Activated CD4-positive, alpha-beta T cell treated with anti-CD3 and anti-CD28 coated beads, Interleukin-2, amount 10 ng/mL, durations not matched to agents 24 days and 14 days (primary cell): ENCODE measurements at regions not wholly inside any gene's neighbourhood (a gene's known extent, or its start where the extent isn't known, plus 50 kb on each side); places are given as distances from the start of the nearest gene placed in this dataset.
"Not testable (repeated sequence)": the region's sequence is repeated elsewhere in the genome, so short reads cannot be mapped to it uniquely, and the experiment has no call there.

Experiments used
- DNase-seq: peaks from one replicate; pipeline ENCODE4 v3.0.0; 2022
- H3K27ac Mint-ChIP-seq: one replicate; pipeline ENCODE4 v1.8.0; 2022; ENCODE audit warnings: mild to moderate bottlenecking, mixed read lengths
- H3K27me3 Mint-ChIP-seq: one replicate; pipeline ENCODE4 v1.8.0; 2022; ENCODE audit warnings: mixed read lengths
- H3K36me3 Mint-ChIP-seq: one replicate; pipeline ENCODE4 v1.8.0; 2022; ENCODE audit warnings: low read depth, mild to moderate bottlenecking, mixed read lengths
- H3K4me1 Mint-ChIP-seq: one replicate; pipeline ENCODE4 v1.8.0; 2021; ENCODE audit warnings: mixed read lengths
- H3K4me3 Mint-ChIP-seq: one replicate; pipeline ENCODE4 v1.8.0; 2022; ENCODE audit warnings: mild to moderate bottlenecking, moderate library complexity, mixed read lengths
- H3K9me3 Mint-ChIP-seq: one replicate; pipeline ENCODE4 v1.8.0; 2021; ENCODE audit warnings: mixed read lengths
- intact Hi-C: fragments of 100-400 bp; cut with micrococcal nuclease; formaldehyde crosslinking; loops from one replicate; pipeline ENCODE4 v1.15.1; 2023

DNA sequence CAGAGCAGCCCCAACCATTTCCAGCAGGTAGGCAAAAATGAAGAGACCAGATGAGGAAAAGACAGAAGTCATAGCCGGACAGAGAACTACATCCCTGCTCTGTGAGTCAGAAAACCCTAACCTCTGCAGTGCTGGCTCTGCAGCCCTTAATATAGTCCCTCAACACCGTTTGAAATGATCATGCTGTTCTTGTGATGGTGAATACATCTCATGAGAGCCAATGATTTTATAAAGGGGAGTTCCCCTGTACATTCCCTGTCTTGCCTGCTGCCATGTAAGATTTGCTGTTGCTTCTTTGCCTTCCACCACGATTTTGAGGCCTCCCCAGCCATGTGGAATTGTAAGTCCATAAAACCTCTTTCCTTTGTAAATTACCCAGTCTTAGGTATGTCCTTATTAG, 216.8 kb upstream of the RFX3 start:
- peaks cover 12% of the 10 kb centered on the region for H3K4me1 Mint-ChIP-seq
- no peaks in the 10 kb centered on the region for H3K36me3 Mint-ChIP-seq
- H3K9me3 Mint-ChIP-seq = no peaks in the 10 kb centered on the region
- no peak overlapping the region for H3K27ac Mint-ChIP-seq
- DNase-seq = no peak
- intact Hi-C loops = loop anchor here (10.0 kb wide), 1 partner anchor 358 kb away; no protein-coding TSS in a partner anchor
- no peak overlapping the region for H3K4me3 Mint-ChIP-seq
- H3K27me3 Mint-ChIP-seq = no peaks in the 10 kb centered on the region

DNA sequence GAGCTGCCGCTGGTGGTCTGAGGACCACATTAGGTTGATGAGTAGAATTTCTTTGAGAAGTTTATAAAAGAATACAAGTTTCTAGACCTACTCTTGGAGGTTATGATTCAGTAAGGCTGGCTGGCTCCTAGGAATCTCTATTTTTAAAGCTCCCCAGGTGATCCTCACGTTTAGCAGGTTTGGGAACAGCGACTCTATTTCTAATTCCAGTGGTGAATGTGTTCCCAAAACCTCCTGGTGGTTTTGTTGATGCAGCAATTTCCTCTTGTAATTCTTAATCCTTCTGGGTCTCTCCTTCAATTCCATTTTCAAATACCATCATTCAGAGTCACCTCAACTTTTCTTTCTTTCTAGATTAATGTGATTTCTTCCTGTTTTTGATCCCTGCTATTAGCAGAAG, 215.9 kb upstream of the RFX3 start:
- Mint-ChIP-seq H3K9me3 (no peaks in the 10 kb centered on the region), H3K4me1 (peaks cover 9% of the 10 kb centered on the region), H3K4me3 (no peak overlapping the region), H3K27ac (no peak overlapping the region), H3K36me3 (no peaks in the 10 kb centered on the region), H3K27me3 (no peaks in the 10 kb centered on the region)
- no peak for DNase-seq
- intact Hi-C loops = loop anchor here (10.0 kb wide), 1 partner anchor 357 kb away; no protein-coding TSS in a partner anchor

DNA sequence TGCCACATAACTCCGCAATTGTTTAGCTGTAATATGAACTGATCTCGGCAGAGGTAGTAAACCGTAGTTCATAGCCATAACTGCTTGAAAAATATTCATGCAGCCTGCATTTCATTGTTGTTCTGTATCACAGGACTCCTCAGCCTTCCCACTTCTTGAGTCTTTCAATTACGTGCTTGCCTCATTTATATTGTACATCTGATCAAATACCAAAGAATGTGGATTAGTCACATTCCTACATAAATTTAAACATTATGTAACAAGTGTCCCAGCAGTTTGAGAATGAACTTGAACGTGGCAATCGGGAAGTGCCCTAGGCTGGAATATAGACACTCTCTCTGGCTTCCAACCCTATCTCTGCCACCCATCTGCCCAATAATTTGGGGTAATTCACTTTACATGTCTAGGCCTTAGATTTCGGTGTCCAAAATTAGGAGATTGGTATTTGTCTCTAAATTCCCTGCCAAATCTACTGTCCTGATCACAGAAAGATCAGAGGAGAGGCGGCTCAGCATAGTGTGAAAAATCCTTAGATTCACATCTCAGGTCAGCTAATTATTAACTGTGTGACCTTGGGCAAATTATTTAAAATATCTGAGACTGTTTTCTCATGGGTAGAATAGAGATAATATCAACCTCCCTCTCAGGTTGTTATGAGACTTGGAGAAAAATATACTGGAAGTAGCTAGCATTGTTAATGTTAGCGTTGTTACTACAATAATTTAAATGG, 215.1 kb upstream of the RFX3 start:
- intact Hi-C loops = loop anchor here (10.0 kb wide), 1 partner anchor 356 kb away; no protein-coding TSS in a partner anchor
- Mint-ChIP-seq H3K36me3 (no peaks in the 10 kb centered on the region), H3K27me3 (no peaks in the 10 kb centered on the region), H3K27ac (no peak overlapping the region), H3K4me1 (peaks cover 2% of the 10 kb centered on the region), H3K4me3 (no peak overlapping the region), H3K9me3 (no peaks in the 10 kb centered on the region)
- DNase-seq = no peak

DNA sequence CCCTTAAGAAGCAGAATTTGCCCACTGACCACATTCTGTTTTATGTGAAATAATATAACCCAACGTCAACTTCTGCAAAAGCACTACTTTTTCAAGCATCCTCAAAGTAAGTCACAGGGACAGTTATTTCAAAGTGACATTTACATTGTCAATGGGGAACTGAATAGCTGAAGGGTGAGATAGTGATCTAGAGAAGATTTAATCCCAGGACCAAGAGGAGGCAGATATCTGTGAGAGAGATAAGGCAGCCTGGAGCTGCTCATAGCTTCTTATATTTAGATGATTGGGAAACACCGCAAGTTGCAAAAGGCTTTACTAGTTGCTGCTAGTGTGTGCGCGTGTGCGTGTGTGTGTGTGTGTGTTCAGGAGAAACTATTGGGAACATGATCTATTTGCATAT, 210.4 kb upstream of the RFX3 start:
- Mint-ChIP-seq H3K27me3 (no peaks in the 10 kb centered on the region), H3K9me3 (no peaks in the 10 kb centered on the region), H3K36me3 (no peaks in the 10 kb centered on the region), H3K4me1 (peaks cover 7% of the 10 kb centered on the region), H3K4me3 (no peak overlapping the region), H3K27ac (no peak overlapping the region)
- no peak for DNase-seq
- intact Hi-C loops = loop anchor here (10.0 kb wide), 1 partner anchor 289 kb away; no protein-coding TSS in a partner anchor

DNA sequence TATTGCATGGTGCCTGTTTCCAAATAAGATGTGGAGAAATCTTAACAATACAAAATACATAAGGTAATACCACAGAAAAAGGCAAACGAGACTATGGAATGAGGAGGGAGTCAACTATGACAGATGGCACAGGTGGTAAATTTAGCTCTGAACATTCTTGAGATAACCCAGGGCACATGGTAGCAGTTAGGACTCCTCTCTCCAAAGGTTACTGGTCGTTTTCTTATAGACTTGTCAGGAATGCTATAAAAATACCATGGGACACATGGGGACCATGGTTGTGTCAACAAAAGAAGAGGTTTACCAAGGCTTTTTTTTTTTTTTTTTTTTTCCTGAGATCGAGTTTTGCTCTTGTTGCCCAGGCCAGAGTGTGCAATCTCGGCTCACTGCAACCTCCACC, 209.4 kb upstream of the RFX3 start:
- Mint-ChIP-seq H3K27ac (no peak overlapping the region), H3K4me3 (no peak overlapping the region), H3K9me3 (no peaks in the 10 kb centered on the region), H3K27me3 (no peaks in the 10 kb centered on the region), H3K4me1 (peaks cover 11% of the 10 kb centered on the region), H3K36me3 (no peaks in the 10 kb centered on the region)
- intact Hi-C loops = loop anchor here (10.0 kb wide), 1 partner anchor 290 kb away; no protein-coding TSS in a partner anchor
- DNase-seq = no peak

DNA sequence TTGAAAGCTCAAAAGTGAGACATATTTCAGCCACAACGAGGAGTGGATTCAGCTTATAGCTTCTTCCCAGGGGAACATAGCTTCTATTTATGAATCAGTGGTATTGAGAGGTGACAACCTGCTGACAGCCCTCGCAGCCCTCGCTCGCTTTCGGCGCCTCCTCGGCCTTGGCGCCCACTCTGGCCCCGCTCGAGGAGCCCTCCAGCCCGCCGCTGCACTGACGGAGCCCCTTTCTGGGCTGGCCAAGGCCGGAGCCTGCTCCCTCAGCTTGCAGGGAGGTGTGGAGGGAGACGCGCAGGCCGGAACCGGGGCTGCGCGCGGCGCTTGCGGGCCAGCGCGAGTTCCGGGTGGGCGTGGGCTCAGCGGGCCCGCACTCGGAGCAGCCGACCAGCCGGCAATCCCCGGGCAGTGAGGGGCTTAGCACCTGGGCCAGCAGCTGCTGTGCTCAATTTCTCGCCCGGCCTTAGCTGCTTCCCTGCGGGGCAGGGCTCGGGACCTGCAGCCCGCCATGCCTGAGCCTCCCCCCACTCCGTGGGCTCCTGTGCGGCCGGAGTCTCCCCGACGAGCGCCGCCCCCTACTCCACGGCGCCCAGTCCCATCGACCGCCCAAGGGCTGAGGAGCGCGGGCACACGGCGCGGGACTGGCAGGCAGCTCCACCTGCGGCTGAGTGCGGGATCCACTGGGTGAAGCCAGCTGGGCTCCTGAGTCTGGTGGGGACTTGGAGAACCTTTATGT, 207.9 kb upstream of the RFX3 start:
- intact Hi-C loops = loop anchor here (5.0 to 10.0 kb wide), 3 partner anchors 266 to 564 kb away; no protein-coding TSS in a partner anchor

DNA sequence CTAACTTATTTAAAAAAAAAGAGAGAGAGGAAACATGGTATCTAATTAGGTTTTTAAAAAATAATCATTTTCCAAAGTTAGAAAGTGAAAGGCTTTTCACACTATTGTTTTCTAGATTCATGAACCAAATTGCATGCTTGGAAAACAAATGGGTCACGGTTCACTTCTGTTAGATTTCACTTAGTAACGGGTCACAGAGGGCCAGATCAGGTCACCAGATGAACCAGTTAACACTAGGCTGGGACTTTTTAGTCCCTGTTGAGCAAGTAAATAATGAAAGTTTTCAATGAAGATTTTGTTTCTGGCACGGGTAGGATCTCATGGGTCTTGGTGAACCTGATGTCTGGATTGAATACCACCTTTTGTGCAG, 207.2 kb upstream of the RFX3 start:
- H3K9me3 Mint-ChIP-seq = no peaks in the 10 kb centered on the region
- no peaks in the 10 kb centered on the region for H3K36me3 Mint-ChIP-seq
- peaks cover 11% of the 10 kb centered on the region for H3K4me1 Mint-ChIP-seq
- intact Hi-C loops = loop anchor here (5.0 to 10.0 kb wide), 3 partner anchors 266 to 564 kb away; no protein-coding TSS in a partner anchor
- DNase-seq = no peak
- no peaks in the 10 kb centered on the region for H3K27me3 Mint-ChIP-seq
- H3K4me3 Mint-ChIP-seq = no peak overlapping the region
- no peak overlapping the region for H3K27ac Mint-ChIP-seq

More for the DNA sequence above, 207.9 kb upstream of the RFX3 start:
- not testable (repeated sequence) for H3K27ac Mint-ChIP-seq, H3K9me3 Mint-ChIP-seq, H3K4me3 Mint-ChIP-seq, H3K36me3 Mint-ChIP-seq, H3K27me3 Mint-ChIP-seq
- peak; percentile 49 for DNase-seq
- H3K4me1 Mint-ChIP-seq = peaks cover 11% of the 10 kb centered on the region

DNA sequence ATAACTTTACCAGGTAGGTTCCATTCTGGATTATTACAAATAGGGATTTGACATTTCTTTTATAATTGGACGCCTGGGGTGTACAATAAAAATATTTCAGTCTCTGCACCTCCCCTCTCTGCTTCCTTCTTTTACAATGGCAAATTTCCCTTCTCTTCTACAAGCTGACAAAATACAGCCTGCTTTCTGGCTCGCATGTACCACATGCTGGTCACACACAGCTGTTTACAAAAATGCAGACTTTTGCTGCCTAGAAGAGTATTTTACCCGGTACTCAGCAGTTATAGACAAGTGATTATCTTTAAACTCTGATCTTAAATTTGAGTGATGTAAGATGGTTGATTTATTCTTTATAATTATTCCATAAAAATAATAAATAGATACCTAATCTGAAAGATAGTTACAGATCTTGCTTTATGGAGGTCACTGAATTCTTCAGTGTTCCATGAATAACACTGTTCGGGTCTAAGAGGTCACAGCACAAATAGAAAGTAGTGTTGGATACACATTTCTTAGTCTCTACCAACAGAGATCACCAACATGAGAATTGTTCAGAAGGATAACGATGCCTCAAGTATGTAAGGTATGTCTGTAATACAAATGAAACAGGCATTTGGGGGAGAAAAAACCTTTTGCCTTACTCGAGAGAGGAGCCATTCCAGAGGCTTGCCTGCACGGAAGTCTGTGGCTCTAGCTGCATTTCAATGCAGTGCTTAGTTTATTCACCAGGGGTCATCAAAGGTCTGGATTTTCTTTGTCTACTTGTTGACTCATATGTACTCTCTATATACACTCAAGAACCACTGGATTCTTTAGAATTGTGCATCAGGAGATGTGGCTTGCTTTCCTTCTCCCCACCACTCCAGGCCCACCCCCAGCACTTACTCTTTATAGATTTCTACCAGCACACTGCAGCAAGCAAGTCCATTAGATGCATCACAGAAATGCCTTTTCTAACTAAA, 206.6 kb upstream of the RFX3 start:
- Mint-ChIP-seq H3K4me3 (no peak overlapping the region), H3K36me3 (no peaks in the 10 kb centered on the region), H3K27me3 (no peaks in the 10 kb centered on the region), H3K9me3 (no peaks in the 10 kb centered on the region), H3K27ac (no peak overlapping the region), H3K4me1 (peaks cover 11% of the 10 kb centered on the region)
- peak; percentile 87 for DNase-seq
- intact Hi-C loops = loop anchor here (1.0 to 10.0 kb wide), 7 partner anchors 265 to 634 kb away; no protein-coding TSS in a partner anchor

DNA sequence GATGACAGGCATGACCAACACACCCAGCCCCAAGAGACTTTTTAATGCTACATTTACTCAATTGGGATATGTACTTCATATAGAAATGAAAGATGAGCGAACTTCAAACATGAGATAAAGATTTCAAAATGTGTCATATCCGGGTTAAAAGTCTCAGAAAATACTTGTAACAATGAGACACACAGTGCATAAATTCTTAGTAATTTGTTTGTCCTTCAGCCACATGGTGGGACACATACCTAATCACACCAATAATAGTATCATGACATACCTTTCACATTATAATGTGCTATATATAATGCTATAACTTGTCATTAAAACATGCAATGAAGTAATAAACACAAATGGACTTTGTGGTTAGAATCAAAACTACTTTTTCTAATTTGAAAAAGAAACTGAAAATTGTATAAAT, 204.7 kb upstream of the RFX3 start:
- Mint-ChIP-seq H3K36me3 (no peaks in the 10 kb centered on the region), H3K27ac (peak overlapping the region; percentile 43), H3K27me3 (peaks cover 1% of the 10 kb centered on the region), H3K9me3 (no peaks in the 10 kb centered on the region), H3K4me3 (peak overlapping the region; percentile 9), H3K4me1 (peaks cover 11% of the 10 kb centered on the region)
- DNase-seq = no peak
- intact Hi-C loops = loop anchor here (5.0 to 10.0 kb wide), 3 partner anchors 263 to 567 kb away; no protein-coding TSS in a partner anchor

DNA sequence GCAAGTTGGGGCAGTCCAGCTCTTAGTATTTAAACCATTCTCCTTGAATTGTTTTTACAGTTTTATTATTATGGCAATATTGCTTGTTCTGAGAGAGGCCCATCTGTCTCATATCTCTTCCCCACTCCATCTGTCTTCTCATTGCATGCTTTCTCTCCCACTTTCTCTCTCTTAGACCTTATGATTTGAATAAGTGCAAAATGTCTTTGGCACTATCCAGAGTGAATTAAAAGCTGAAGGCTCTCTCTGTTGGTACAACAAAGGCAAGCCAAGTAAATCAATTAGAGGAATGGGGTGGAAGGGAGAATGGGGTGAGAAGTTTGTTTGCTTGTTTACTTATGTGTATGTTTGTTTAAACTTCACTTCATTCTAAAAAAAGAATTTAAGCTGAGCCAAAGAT, 195.3 kb upstream of the RFX3 start:
- Mint-ChIP-seq H3K27me3 (peaks cover 12% of the 10 kb centered on the region), H3K27ac (no peak overlapping the region), H3K9me3 (no peaks in the 10 kb centered on the region), H3K4me1 (no peaks in the 10 kb centered on the region), H3K4me3 (no peak overlapping the region), H3K36me3 (no peaks in the 10 kb centered on the region)
- DNase-seq = peak; percentile 8
- intact Hi-C loops = no loop called here

DNA sequence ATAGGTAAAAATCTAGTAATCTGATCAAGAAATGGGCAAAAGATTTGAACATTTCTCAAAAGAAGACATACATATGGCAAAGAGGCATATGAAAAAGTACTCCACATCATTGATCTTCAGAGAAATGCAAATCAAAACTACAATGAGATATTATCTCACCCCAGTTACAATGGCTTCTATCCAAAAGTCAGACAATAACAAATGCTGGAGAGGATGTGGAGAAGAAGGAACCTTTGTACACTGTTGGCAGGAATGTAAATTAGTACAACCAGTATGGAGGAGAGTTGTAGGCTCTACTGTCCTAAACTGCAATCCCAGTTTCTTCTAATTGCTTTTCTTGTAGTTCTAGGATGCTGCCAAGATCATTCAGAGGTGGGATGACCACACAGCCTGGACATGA, 193.5 kb upstream of the RFX3 start:
- intact Hi-C loops = no loop called here
- no peaks in the 10 kb centered on the region for H3K36me3 Mint-ChIP-seq
- H3K9me3 Mint-ChIP-seq = no peaks in the 10 kb centered on the region
- H3K4me3 Mint-ChIP-seq = no peak overlapping the region
- H3K4me1 Mint-ChIP-seq = no peaks in the 10 kb centered on the region
- peaks cover 16% of the 10 kb centered on the region for H3K27me3 Mint-ChIP-seq
- DNase-seq = no peak
- H3K27ac Mint-ChIP-seq = no peak overlapping the region

DNA sequence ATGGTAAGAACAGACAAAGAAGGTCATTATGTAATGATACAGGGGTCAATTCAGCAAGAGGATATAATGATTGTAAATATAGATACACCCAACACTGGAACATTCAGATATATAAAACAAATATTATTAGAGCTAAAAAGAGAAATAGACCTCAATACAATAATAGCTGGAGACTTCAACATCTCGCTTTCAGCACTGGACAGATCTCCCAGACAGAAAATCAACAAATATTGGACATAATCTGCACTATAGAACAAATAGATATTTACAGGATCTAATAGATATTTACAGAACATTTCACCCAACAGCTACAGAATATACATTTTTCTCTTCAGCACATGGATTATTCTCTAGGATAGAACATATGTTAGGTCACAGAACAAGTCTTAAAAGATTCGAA, 190.6 kb upstream of the RFX3 start:
- H3K36me3 Mint-ChIP-seq = no peaks in the 10 kb centered on the region
- intact Hi-C loops = no loop called here
- no peaks in the 10 kb centered on the region for H3K9me3 Mint-ChIP-seq
- no peak for DNase-seq
- H3K4me3 Mint-ChIP-seq = no peak overlapping the region
- H3K4me1 Mint-ChIP-seq = no peaks in the 10 kb centered on the region
- peaks cover 16% of the 10 kb centered on the region for H3K27me3 Mint-ChIP-seq
- H3K27ac Mint-ChIP-seq = no peak overlapping the region

DNA sequence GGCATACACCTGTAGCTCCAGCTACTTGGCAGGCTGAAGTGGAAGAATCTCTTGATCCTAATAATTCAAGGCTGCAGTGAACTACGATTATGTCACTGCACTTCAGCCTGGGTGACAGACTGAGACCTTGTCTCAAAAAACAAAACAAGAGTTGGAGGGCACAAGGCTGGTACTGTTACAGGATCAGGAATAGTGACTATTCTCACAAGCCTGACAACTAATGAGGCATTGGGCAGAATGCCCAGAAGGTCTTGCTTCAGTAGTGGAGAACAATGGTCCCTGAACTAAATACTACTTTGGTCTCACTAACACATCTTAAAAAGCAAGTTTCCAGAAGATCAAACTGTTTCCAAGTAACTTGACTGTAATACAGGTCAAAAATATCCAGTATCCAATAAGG, 182.9 kb upstream of the RFX3 start:
- no peak overlapping the region for H3K4me3 Mint-ChIP-seq
- DNase-seq = no peak
- H3K36me3 Mint-ChIP-seq = no peaks in the 10 kb centered on the region
- intact Hi-C loops = no loop called here
- no peak overlapping the region for H3K27ac Mint-ChIP-seq
- no peaks in the 10 kb centered on the region for H3K4me1 Mint-ChIP-seq
- H3K9me3 Mint-ChIP-seq = no peaks in the 10 kb centered on the region
- H3K27me3 Mint-ChIP-seq = peaks cover 1% of the 10 kb centered on the region
